Stimulated activated CD8-positive, alpha-beta memory T cell treated with anti-CD3 and anti-CD28 coated beads, Interleukin-7, amount 100 ng/mL, for 24 hours (primary cell): ENCODE measurements at regions not wholly inside any gene's neighbourhood (a gene's known extent, or its start where the extent isn't known, plus 50 kb on each side); places are given as distances from the start of the nearest gene placed in this dataset.

ENCODE experiments used
- DNase-seq: peaks from one replicate; pipeline ENCODE4 v3.0.0-alpha.2; 2020; ENCODE audit warnings: low read depth

DNA sequence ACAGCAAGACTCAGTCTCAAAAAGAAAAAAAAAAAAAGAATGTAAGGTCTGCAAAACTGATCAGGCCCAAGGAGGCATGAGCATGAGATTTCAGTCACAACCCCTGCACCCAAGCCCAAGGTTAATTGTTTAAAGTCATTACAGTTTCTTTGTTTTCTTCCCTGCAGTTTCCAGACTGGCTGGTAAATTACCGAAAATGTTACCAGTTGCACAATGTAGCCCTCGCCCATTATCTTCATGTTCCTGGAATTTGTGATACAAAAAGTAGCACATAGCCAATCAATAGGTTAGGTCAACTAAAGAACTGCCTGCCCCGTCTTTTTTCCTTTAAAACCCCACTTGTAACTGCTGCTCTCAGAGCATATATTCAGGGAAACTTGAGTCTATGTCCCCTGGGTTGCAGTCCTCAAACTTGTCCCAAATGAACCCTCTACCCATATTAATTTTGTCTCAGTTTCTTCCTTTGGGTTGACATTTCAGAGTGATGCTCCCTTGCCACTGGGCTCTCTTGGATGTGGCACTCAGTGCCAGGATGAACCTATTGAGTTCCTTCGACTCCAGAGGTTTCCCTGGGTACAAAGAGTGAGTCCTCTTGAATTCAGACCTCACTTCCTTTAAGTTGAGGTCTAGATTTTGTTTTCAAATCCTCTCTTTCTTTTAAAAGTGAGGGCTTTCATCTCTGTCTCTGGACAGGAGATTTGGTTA lies 216.2 kb upstream of the HS6ST1 start:
- no peak for DNase-seq

DNA sequence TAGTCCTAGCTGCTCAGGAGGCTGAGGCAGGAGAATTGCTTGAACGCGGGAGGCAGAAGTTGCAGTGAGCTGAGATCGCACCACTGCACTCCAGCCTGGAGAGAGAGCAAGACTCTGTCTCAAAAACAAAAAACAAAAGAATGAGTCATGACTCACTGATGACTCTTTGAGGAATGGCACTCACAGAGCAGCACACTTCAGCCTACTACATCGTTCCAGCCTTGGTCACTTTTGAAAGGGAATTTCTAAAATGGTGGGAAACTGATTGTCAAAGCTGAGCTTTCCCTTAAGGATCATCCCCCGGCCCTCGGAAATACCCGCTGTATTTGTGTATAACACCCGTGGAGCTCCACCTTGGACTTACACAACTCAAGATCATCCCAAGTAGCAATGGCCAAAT lies 217.3 kb upstream of the HS6ST1 start:
- no peak for DNase-seq

DNA sequence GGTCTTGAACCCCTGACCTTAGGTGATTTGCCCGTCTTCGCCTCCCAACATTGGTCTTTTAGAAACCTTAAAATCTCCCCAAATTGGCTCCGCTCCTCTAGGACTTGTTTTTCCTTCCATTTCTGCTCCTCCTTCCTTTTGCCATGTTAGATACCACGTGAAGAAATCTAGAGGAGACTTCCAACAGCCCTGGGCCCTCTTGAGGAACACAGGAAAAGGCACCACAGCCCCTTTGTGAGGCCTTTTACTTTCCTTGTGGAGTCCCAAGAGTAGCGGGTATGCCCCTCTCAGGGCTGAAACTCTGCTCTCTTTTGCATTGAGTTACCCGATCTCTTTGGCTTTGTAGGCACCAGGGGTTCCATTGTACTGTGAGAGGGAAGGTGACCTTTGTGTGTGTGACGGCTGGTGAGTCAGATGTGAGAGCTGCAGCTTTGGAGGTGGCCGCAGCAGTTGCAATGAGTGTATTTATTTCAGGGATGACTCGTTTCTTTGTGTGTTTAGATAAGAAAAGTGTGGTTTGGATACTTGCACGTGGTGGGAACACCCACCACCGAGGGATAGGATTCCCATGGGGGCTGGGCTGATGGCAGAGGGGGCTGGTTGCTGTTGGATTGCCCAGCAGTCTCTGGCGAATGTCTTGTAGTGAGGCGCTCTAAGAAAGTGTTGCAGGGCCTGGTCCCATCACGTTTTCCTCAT lies 218.4 kb upstream of the HS6ST1 start:
- DNase-seq: no peak

GRCh38 chr2:128537646-128538045 lies 219.0 kb upstream of the HS6ST1 start:
- DNase-seq: no peak

DNA sequence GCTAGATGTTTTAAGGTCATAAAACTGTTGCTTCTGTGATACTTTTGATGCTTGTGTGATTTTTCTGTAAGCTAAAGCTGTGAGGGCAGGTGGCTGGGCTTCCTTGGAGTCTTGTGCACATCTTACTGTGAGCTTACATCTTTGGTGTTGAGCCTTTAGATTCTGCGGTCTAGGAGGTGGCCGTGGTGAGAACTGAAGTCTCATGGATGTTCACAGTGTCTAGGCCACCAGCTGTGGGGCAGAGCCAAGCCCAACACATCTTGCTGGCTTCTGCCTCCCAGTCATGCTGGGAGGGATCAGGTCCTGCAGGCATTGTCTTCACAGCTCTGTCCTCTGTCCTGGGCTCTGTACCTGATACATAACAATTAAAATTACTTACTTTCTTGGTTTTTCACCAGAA lies 219.7 kb upstream of the HS6ST1 start:
- no peak for DNase-seq

- DNase-seq: no peak
These were observed 222.0 kb upstream of the HS6ST1 start for GRCh38 chr2:128540670-128541069.

DNA sequence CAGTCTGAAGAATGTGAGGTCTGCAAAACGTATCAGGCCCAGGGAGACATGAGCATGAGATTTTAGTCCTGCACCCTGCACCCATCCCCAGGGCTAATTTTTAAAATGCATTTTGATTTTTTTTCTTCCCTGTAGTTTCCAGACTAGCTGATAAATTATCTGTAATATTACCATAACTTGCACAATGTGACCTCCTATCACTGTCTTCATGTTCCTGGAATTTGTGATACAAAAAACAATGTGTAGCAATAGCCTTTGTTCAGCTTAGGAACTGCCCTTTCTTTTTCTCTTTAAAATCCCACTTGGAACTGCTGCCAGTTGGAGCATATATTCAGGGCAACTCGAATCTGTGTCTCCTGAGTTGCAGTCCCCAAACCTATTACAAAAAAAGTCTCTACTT lies 222.8 kb upstream of the HS6ST1 start:
- no peak for DNase-seq

- no peak for DNase-seq
These were observed 224.4 kb upstream of the HS6ST1 start for GRCh38 chr2:128543036-128543435.

DNA sequence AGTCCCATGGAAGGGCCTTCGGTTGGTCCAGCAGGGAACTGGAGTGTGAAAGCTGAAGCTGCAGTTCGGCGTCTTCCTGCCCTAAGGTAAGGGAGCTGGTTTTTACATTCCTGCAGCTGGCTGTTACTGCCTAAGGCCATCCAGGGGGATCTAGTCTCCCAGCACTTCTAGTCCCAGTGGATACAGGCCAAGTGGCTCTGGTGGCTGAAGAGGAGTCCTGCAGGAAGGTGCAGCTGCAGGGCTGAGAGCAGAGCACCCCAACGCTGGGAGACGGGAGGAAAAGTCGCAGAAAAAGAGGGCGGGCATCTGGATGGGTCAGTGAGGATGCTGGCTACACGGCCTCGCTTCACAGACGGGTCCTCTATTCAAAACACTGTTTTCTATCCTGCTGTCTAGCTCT lies 225.0 kb upstream of the HS6ST1 start:
- no peak for DNase-seq

GRCh38 chr2:128544321-128545037 lies 225.8 kb upstream of the HS6ST1 start:
- DNase-seq: no peak

DNA sequence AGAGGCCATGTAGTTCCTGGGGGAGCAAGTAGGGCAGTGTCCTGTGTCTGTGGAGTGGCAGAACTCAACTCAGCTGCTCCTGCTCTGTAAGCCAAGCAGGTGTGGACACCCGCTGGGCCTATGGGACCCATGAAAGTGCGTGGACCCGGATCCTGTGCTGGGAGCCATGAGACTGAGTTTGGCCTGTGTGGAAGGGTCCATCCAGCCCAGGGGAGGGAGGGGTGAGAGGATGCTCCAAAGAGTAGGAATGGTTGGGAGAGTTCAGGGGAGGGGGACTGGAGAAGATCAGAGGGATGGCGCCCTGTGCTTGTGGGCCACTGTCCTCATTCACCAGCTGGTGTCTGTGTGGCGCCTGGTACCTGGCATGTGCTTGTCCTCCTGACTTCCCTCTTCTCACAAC lies 226.4 kb upstream of the HS6ST1 start:
- DNase-seq: no peak

DNA sequence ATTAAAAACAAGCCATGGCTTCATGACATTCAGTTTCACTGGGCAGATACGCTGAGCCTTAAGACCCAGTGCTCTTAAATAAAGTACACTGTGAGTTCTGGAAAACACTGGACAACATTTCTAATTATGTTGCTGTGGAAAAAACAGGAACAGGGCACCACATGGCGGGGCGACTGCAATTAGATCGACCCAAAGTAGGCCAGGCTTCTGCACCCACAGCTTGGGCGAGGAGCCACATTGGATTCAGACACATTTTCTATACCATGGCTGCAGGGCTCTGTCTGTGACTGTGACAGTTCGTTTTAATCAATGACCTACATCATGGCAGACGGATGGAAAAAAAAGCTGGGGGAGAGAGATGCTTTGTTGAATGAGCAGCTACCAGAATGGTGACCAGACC lies 227.2 kb upstream of the HS6ST1 start:
- no peak for DNase-seq

DNA sequence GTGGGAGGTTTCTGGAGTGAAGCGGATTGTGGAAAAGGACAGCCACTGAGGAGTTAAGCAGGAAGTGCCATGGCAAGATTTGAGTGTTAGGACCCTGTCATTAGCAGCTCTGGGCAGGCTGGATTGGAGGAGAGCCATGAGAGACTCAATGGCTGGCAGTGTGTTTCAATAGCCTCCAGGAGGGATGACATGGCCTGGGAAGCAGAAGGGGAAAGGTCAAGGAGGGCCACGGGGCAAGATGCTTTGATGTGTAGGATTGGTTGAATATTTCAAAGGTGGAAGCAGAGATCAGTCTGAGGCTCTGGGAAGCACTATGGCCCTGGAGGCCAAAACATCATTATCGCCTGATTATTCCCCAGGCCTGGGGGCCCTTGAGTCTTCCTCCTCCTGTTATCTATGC lies 229.0 kb upstream of the HS6ST1 start:
- no peak for DNase-seq

DNA sequence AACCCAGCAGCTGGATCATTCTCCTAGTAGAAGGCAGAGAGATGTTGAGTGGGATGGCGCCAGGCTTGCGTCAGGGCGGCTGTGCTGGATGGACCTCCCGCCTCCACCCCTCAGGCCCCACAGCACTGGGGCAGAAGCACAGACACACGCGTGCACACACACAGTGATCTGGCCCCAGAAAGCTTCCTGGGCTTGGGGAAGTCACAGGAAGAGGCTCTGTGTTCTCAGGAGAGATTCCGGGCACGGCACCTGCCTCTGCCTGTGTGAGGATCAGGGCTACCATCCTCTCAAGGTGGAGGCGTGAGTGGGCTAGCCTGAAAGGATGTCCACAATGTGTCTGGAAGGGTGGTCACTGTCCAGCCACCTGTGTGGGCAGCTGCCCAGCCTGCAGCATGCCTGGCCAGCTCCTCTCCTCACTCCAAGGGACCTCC lies 229.8 kb upstream of the HS6ST1 start:
- DNase-seq: no peak

DNA sequence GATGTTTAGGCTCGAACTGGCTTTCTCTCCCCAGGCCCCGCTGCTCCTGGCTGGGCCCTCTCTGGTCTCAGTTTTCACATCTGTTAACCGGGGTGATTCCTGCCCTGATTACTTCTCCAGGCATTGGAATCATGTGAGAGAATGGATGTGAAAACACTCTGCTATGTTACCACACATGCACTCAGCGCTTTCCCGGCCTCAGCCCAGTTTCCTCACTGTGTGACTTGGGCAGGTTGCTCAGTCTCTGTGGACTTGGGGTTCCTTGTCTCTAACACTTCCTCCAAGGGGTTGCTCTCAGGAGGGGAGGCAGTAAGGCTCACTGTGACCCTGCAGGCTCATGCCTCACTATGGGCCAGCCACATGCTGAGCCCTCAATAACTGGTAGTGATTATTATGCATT lies 230.4 kb upstream of the HS6ST1 start:
- no peak for DNase-seq

DNA sequence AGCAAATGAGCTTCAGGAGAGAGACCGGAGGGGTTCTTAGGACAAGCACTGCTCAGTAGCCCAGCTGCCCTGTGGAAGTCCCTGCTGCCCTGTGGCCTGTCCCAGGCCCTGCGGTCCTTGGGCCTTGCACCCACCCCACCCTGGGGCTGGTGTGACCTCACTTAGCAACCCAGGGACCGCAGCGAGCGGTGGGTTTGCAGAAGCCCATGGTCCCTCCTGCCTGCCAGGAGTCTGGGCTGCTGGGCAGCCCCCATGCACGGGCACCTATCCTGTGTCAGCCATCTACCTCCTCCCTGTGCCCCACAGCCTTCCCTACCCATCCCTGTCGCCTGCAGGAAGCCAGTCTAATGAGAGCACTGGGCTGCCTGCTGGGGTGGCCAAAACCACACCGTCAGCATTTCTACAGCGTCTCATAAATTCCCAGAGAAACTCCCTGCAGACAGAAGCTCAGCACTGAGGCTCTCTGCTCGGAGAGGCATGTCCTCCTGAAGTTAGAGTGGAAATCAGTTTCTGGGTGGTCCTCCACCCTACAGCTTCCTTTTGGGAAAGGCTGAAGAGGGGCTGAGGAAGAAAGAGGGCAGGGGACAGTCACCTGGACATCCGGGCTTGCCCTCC lies 231.1 kb upstream of the HS6ST1 start:
- no peak for DNase-seq

DNA sequence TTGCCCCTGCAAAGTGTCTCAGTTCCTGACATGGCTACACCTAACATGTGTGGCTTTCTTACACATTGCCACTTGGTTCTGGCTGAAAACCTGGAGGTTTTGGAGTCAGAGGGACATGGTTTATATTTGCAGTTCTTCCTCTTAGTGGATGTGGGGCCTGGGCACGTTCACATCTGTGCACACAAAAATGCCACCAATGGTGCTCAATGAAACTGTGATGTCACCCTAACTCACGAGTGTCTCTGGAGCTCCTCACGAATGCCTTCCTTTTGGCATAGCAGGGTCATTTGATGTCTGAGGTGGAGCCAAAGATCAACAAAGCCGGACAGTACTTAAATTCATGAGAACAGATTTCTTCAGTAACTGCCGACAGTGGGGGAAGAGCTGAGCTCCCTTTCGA lies 231.7 kb upstream of the HS6ST1 start:
- DNase-seq: no peak

- DNase-seq: no peak
These were observed 232.2 kb upstream of the HS6ST1 start for GRCh38 chr2:128550801-128551416.

- no peak for DNase-seq
These were observed 232.8 kb upstream of the HS6ST1 start for GRCh38 chr2:128551435-128551834.

- DNase-seq: no peak
These were observed 233.6 kb upstream of the HS6ST1 start for GRCh38 chr2:128552141-128552805.

DNA sequence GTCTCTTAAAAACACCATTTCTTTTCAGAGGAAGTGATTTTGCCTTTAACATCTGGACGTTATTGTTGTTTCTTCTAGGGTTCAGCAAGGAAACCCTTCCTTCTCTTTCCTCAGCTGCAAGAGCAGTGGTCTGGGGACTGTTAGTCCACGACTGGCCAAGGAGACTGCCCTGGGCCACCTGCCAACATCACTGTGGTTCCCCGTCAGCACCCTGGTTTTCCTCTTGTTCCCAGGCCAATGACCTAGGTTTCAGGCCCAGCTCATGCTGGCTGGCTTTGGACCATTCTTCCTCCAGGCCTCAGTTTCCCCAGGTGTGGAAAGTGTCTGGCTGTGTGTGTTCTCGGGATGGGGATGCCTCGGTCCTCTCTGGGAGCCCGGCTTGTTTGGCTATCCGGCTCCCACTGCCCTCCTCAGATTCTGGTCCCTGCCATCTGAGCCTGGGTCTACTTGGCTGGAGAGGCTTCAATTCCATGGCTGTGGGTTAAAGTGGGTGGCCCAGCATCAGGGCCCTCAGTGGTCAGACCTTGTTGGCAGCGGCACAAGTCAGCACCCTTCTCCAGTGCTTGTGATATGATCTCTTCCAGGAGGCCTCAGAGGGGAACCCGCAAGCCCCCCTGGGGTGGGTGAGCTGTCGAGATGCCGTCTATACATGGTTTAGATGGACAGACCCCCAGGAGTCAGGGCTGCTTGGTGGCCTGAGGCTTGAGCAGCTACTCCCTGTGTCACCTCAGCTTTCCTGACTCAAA lies 234.3 kb upstream of the HS6ST1 start:
- no peak for DNase-seq
